GOT3 (cell line): ENCODE measurements at regions not wholly inside any gene's neighbourhood (a gene's known extent, or its start where the extent isn't known, plus 50 kb on each side); places are given as distances from the start of the nearest gene placed in this dataset.

Source experiments
- DNase-seq: peaks from one replicate; lab custom pipeline; 2025; ENCODE audit warnings: mixed read lengths; lab: John Stamatoyannopoulos, UW

DNA sequence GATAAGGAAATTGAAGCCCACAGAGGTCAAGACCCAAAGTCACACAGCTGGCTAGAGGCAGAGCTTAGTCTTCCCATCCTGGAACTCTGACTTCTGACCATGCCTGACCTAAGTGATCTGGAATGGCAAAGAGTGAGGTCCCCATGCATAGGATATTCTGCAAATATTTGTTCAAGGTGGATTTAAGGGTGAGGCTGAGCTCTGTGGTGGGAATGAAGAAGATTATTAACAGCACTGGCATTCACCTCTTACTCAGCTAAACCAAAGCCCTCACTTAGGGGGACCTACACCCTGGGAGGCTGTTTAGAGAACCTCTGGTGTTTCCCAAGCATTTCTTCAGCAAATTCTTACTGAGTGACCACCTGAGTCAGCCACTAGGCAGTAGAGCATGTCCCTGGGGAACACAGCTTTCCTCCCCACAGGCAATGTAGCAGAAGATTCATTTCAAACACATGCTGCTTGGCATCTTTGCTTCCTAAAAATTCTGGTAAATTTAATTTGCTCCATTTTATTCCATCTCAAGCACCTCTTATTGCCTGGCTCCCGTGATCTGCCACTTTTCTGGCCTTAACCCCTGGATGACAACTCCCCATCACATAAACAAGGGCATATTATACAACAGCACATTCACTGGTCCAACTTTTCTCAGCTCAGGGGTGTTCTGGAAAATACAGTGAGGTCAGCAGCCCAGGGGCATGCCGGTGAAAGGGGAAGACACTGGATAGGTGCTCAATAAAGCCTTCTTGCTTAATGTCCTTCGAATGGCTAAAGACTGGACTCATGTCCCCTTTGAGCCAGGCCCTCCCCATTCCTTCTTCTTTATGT is 176.0 kb downstream of the ABHD5 start:
- DNase-seq, result no peak

DNA sequence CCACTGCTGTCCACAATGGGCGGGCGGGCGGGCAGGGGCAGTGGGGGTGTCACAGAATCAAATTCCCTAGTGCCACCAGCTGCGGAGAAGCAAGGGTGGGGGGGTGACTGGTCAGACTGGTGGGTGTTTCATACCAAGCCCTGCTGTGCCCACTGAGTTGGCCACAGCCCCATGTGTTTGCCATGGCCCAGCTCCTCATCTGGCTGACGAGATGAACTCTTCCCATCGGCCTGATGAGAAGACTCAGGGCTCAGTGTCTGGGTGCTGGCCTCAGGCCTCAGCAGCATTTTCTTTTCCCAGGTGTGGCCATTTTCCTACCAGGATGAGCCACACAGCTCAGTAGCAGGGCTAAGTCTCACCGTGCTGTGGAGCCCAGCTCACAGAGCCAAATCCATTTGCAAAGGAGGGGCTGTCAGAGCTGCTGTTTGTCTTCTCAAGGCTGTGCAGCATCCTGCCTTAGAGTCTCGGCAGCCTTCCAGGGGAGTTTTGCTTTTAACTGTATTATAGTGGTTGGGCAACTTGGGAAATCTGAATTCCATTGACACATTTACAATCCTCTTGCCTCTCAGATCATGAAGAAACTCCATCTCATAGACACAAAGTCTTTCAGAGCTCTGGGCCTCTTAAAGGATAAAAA is 176.8 kb downstream of the ABHD5 start:
- DNase-seq, result no peak

DNA sequence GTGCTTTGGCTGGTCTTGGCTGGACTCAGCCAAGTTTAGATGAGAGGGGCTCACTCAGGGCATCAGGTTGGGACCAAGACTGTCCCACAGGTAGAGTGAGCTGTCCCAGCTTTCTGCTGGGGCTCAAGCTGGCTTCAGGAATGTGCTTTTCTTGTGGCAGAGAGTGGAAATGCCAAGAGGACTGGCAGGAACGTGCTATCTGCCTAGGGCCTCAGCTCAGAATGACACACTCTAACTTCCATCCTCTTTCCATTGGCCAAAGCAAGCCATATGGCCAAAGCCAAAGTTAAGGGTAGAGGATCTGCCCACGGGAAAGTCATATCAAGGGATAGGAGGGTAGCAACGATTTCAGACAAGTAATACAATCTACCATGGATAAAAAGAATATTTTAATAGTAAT is 178.8 kb downstream of the ABHD5 start:
- no peak for DNase-seq

DNA sequence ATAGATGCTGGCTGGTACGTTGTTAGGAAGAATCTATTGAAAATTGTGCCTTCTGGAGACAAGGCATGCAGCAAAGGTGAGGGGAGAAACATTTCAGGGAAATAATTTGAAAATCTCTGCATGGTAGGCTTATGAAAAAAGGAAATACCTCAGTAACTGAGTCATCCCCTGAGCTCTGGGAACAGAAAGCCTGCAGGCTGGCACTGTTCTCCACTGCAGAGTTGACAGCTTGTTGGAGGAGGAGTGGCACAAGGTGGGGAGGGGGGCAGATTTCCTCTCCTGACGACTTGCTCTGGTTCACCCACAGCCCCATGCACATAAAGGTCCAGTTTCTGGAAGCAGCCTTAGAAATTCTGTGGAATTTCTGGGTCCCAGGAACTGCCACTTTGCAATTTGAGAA is 179.4 kb downstream of the ABHD5 start:
- no peak for DNase-seq

DNA sequence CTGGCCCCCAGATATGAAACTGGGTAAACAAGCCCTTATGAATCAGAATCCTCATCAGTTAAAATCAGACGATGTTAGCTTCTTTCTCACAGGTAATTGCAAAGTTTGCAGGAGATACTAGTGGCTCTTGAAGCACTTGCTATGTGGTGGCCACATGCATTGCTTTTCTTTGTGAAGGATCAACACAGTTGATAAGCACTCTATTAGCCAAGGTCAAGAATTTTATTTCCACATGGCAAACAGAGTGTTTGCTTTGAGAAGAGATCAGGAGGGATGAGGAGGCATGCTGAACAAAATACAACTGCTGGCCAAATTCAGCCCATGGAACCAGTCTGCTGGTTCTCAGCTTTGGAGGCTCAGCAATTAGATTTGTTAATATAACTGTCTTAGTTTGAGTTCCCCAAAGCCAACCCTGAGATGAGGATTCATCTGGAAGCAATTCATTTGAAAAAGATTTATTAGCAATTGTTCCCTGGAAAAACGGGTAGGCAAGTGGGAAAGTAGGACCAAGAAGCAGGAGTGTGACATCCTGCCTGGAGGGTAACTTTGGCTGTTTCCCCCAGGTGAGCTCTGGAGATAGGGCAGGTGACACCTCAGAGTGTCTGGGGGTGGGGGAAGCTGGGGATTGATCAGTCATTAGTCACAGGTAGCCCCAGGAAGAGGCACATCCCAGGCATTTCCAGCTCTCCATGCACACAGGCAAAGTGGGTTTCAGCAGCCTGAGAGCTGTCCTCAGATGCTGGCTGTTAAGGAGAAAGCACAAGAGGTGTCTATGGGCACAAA is 180.3 kb downstream of the ABHD5 start:
- DNase-seq, result no peak

DNA sequence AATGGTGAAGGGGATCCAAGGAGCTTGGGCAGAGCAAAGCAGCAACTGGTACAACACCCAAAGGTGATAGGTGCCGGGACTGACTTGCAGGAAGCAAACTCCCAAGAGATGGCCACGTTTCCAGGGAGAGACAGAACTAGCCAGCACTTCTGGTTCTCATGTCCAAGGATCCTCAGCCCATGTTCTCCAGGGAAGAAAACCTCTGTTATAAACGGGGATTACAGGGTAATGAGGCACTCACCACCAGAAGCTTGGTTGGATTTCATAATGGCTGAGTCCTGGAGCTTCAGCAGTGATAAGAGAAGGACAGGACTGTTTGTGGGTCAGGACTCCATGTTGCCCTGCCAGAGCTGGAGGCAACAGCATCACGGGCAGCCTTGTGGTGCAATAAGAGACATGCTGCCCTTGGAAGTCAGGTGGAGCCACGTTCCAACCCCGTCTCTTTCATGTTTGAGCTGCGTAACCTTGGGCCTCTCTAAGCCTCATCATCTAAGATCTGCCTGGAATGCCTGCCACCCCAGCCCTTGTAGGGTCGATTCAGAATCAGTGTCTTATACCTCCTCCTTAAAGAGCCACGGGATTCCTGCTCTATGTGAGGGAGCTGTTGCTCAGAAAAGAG is 181.0 kb downstream of the ABHD5 start:
- no peak for DNase-seq

DNA sequence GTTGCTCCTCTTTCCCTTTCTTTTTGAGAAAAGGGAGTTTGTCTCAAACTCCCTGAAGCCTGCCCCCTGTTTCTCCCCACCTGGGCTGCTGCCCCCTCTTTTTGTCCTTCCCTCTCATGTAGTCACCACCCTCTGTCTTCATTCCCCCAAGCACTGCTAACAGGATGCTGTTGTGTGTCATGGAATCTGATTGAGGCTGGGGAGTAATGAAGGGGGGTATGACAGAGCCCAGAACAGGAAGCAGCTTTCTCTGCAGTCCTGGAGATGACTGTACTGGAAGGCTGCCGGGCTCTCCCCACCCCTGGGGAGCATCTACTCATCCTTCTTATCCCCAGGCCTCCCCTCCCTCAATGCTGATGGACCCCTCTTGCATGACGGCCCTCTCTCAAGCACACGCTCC is 181.6 kb downstream of the ABHD5 start:
- DNase-seq, result peak; percentile 54

DNA sequence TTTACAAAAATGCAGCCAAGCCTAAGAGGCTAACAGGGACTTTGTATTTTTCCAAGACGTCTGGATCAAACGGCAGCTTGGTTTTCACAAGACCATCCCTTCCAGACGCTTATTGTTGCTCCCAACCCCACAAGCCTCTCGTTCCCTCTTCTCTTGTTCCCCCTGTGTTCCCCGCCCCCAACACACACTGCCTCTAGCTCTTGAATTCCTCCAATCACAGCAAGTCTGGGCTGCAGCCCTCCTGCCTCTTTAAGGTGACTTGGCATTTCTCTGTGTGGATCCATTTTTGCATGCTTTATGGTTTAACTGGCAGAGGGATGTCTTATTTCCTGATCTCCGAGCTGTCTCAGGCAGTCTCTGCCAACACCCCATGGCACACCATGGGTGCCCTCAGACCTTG is 182.2 kb downstream of the ABHD5 start:
- peak; percentile 39 for DNase-seq

DNA sequence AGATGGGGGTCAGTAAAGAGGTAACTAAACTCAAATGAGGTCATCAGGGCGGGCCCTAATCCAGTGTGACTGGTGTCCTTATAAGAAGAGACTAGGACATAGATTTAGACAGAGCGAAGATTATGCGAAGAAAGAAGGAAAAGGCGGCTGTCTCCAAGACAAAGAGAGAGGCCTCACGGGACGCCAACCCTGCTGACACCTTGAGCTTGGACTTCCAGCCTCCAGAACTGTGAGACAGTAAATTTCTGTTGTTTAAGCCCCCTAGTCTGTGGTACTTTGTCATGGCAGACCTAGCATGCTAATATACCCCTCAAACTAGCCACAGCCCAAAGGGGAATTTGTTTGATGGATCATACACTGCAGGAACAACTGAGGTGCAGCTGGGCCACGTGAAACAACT is 183.0 kb downstream of the ABHD5 start:
- no peak for DNase-seq

DNA sequence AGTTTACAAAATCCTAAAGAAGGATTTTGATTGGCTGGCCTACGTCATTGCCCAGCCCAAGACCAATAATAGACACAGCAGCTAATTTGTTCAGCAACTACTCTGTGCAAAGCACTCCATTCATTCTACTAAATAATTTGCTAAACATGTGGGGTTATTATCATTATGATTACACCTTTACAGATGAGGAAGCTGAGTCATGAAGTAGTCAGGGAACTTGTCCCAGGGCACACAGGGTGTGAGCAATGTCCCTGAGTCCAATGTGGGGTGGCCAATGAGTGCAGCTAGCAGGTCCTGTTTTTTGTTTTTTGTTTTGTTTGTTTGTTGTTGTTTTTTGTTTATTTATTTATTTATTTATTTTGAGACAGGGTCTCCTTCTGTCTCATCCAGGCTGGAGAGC is 183.6 kb downstream of the ABHD5 start:
- DNase-seq, result no peak

DNA sequence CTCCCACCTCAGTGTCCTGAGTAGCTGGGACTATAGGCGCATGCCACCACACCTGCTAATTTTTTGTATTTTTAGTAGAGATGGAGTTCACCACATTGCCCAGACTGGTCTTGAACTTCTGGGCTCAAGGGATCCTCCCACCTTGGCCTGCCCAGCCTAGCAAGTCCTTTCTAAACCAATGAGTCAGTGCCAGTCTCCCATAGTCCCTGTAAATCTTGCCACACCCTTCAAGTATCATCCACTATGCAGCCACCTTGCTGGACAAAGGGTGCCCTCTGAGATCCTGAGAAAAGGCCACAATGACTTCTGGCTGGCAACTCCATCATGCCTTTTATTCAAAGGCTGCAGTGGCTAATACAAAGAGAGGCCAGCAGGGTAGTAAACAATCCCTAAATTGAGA is 184.0 kb downstream of the ABHD5 start:
- DNase-seq, result no peak

DNA sequence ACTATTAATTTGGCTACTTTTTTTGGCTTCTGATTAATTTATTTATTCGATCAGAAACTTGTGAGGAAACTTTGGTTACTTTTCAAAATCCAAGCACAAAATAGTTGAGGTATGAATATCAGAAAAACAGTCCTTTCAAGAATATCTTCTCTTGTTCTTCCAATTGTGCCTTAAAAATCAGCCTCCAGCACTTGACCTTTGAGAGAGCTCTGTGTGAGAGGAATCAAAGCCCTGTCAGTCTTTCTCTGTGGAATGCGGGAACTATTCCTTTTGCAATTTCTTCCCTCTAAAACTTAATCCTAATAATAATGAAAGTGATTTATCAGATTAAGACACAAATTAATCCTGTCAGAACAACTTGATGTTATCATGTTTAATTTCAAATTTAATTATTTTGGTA is 185.9 kb downstream of the ABHD5 start:
- no peak for DNase-seq

DNA sequence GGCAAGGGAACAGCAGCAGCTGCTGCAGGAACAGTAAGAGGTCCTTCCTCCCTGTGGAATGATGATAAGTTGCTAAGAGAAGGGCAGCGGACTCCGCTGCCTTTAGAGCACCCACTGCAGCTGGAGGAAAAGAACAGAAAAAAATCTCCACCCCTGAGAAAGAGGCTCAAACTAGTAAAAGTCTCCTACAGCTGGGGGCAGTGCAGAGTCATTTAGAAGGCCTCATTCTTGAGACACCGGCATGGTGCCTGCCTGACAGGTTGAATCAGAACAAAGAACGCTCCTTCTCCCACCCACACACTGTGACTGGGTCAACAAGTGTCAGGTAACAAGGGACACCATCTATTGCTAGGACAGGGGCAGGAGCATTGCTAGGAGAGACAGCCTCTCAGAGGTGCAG is 188.4 kb downstream of the ABHD5 start:
- no peak for DNase-seq

DNA sequence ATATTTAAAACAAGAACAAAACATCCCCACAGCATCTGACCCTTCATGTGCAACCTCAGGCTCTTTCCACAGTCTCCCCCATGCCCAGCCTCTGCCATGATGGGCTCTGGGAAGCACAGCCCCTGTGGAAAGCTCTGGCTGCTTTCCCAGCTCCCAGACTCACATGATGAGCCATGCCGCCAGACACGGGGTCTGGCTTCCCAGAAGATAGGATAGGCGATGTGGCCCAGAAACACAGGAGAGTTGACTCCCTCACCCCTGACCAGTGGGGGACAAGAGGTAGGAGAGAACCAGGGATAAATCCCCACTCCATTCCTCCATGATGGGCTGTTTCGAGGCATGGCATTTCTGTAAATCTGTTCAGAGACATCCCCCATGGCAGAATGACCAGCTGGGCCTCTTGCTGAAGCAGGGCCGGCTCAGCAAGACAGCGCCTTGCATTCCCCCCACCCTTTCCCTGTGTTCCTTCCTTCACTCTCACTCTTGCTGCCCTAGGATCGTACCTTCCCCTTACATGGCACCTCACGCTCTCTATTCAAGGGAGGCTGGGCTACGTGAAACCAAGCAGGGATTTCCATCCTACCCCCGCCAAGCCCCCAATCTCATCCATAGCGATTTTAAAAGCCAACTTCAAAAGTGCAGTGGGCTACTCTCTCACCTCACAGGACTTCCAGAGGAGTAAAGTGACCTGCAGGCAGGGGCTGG is 192.4 kb downstream of the ABHD5 start:
- no peak for DNase-seq

DNA sequence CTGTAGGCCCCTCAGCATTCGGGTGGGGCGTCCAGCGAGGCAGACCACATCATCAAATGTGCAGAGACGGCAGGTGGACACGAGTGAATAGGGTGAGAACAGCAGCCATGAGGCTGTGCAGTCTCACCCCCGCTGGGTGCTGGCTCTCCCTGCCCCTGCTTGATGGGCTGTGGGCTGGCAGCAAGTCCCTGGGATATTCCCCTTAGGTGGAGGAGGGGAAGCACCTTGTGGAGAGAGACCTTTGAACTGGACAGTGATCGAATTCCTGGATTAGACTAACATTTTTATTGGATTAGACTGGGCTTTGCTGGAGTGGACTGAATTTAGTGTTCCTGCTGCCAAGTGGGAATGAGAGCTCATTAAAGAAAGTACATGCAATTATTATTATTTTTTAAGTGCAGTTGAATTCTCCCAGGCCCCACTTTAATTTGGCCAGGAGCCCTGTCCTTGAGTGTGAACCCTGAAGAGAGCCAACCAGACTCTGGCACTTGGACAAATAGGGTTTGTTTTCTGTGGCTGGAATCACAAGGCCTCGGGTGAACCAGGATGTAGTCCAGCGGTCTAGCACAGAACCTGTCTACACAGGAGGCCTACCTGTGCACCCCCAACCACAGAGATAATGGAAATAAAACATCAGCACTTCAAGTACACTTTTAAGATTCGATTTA is 193.1 kb downstream of the ABHD5 start:
- no peak for DNase-seq

DNA sequence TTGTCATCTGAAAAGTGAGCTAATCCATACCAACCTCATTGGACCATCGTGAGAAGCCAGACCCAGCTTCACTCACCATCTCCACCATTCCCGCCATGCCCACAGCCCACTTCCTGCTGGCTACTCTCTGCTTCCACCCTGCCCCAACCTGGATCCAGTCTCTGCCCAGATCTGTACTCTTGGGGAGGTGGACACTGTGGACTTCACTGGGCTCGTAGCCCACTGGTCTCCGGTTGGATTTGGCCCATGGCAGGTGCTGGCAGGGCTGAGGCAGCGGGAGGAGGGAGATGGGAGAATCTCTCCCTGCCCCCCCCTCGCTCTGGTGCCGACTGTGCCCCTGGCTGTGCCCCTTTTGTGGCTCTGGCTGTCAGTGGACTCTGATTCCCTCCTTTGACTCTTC is 193.8 kb downstream of the ABHD5 start:
- no peak for DNase-seq

DNA sequence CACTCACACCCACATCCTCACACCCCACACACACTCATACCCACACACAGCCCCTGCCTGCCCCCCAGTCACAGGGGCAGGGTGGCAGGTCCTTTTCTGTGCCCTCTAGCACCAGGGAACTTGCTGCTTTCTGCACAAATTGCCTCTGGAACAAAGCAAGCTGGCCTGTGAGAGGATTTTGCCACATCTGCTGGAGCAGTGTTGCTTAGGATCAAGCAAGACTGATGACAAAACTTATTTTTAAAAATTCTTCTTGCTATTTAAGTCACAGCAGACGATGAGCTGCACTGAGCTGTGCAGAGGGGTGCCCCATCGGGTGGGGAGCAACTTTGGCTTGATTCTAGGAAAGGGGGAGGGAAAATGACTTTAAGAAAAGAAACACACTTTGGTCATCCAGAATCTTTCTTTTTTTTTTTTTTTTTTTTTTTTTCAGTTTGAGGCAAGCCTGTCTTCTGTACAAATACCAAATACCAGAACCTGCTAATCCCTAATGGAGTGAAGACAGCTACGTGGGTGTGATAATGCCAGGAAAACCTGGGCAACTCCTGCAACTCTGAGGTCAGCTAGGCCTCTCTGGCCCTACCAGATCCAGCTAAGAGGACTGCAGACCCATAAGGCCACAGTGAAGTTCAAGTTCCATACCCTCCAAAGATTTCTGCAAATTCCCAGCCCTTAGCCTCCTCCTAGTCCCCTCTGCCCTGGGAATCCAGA is 195.3 kb downstream of the ABHD5 start:
- no peak for DNase-seq

DNA sequence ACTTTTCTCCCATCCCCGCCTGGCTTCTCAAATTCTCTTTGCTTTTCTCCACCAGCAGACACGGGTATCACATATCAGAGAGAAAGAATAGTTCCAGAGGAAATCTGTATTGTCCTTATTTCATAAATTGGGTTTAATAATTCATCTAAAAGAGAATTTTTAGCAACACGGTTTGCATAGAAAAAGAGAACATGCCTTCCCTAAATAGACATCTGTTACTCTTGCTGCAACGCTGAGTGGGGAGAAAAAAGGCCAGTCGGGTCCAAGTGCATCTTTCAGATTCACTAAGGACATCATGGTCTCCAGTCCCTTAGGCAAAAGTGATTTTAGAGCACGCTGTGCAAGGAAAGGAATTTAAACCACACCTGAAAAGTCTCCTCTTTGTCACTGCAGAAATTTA is 201.3 kb downstream of the ABHD5 start:
- DNase-seq, result no peak

DNA sequence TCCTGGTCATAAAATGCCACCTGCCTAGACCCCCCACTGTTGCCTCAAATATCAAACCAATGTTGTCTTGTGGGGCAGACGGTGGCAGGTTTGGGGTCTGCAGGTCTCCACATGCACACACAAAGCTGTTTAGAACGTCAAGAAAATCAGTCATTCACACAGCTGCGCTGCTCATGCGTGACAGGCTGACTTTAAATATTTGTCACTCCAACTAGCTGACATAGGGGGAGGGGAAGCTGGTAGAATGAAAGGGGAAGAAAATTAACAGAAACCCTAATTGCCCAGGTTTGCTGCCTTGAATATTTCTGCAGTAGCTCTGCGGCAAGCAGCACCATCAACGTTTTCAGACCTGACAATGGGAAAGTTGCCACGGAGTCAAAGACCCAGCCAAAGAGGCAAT is 201.8 kb downstream of the ABHD5 start:
- no peak for DNase-seq

DNA sequence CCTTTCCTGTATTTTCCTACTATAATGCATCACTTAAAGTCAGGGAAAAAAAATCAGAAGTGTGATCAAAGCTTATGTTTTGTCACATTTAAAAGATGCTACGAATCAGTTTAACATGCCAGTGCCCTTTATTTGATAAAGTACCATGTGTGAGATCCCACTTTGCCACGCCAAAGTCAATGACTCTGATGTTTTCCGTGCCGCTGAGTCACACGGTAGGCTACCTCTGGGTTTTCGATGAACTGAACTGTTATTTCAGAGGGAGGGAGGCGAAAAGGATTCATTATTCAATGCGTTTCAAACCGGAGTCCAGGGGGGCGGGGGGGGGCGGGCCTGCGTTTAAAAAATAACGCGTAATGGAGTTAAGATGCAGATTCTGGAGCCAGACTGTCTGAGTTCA is 203.0 kb downstream of the ABHD5 start:
- no peak for DNase-seq
